Adrenal gland (tissue), 5 donors: ENCODE measurements at regions not wholly inside any gene's neighbourhood (a gene's known extent, or its start where the extent isn't known, plus 50 kb on each side); places are given as distances from the start of the nearest gene placed in this dataset.

Source experiments
- POLR2A ChIP-seq, 2 donors: fragments of 450-650 bp; IDR thresholded peaks; one replicate each; pipeline ENCODE4 v1.6.1; 2017; ENCODE audit warnings: antibody characterized with exemption in 2 of 2, mild to moderate bottlenecking in 2 of 2, moderate library complexity in 1 of 2
- TF ChIP-seq, protein P1 (sequence below), 6 experiments: fragments of 450-650 bp in 4 of 6; fragments of 200-600 bp in 2 of 6; sonication (generic) in 1 of 6; IDR thresholded peaks; 1 replicate in 5 of 6; 2 replicates in 1 of 6; pipeline versions ENCODE4 v1.5.1 to v1.8.0; 2016 to 2021; ENCODE audit warnings: antibody characterized with exemption in 6 of 6, mild to moderate bottlenecking in 2 of 6, moderate library complexity in 1 of 6
- donor health status: DM: no; HTN: no; CAD: no.

DNA sequence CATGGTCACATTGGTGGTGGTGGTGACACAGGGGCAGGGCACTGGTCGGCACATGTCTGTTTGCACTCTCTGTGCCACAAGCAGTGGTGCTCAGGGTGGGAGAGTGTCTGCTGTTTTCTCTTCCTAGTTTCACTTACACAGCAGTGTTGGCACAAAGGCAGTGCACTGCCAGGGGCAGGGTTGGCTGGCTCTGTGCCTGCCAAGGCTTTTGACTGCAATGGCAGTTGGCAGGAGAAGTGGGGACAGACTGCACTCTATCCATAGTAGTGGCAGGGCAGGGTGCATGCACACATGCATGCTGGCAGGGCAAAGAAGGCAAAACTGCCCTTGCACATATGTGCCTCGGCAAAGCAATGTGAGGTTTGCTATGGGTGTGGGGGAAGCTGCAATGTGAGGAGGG lies 635.9 kb downstream of the SUCLG1 start:
- TF ChIP-seq, protein P1, sequence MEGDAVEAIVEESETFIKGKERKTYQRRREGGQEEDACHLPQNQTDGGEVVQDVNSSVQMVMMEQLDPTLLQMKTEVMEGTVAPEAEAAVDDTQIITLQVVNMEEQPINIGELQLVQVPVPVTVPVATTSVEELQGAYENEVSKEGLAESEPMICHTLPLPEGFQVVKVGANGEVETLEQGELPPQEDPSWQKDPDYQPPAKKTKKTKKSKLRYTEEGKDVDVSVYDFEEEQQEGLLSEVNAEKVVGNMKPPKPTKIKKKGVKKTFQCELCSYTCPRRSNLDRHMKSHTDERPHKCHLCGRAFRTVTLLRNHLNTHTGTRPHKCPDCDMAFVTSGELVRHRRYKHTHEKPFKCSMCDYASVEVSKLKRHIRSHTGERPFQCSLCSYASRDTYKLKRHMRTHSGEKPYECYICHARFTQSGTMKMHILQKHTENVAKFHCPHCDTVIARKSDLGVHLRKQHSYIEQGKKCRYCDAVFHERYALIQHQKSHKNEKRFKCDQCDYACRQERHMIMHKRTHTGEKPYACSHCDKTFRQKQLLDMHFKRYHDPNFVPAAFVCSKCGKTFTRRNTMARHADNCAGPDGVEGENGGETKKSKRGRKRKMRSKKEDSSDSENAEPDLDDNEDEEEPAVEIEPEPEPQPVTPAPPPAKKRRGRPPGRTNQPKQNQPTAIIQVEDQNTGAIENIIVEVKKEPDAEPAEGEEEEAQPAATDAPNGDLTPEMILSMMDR (IDR thresholded peaks at IDR 0.05), result no peak
- TF ChIP-seq POLR2A (IDR thresholded peaks at IDR 0.05), result no peak
